Ascending aorta (tissue), 2 donors: ENCODE measurements at regions not wholly inside any gene's neighbourhood (a gene's known extent, or its start where the extent isn't known, plus 50 kb on each side); places are given as distances from the start of the nearest gene placed in this dataset.

Experiments
- DNase-seq, 2 donors: peaks; one replicate each; pipeline ENCODE4 v3.0.0-alpha.2; 2019; ENCODE audit warnings: low spot score in 2 of 2
- H3K27ac ChIP-seq, 2 donors: fragments of 200-600 bp; sonication (generic); one replicate each; pipeline ENCODE4 v1.5.1; 2016 to 2017; ENCODE audit warnings: mild to moderate bottlenecking in 1 of 2
- H3K27me3 ChIP-seq: fragments of 200-600 bp; sonication (generic); one replicate; pipeline ENCODE4 v1.5.1; 2017
- H3K36me3 ChIP-seq, 2 donors: fragments of 200-600 bp; sonication (generic); one replicate each; pipeline ENCODE4 v1.5.1; 2016
- H3K4me1 ChIP-seq, 2 donors: fragments of 200-600 bp; sonication (generic); one replicate each; pipeline ENCODE4 v1.5.1; 2016 to 2017; ENCODE audit warnings: mild to moderate bottlenecking in 1 of 2
- H3K4me3 ChIP-seq, 2 donors: fragments of 200-600 bp; sonication (generic); one replicate each; pipeline ENCODE4 v1.5.1; 2016 to 2017; ENCODE audit warnings: mild to moderate bottlenecking in 1 of 2
- H3K9me3 ChIP-seq, 2 donors: fragments of 200-600 bp; sonication (generic); one replicate each; pipeline ENCODE4 v1.5.1; 2016
- CTCF ChIP-seq, 3 experiments: fragments of 200-600 bp in 2 of 3; fragments of 450-650 bp in 1 of 3; sonication (generic) in 2 of 3; IDR thresholded peaks; one replicate each; pipeline ENCODE4 v1.5.1; 2016 to 2019; ENCODE audit warnings: antibody characterized with exemption in 3 of 3, mild to moderate bottlenecking in 1 of 3, moderate library complexity in 1 of 3
- intact Hi-C: fragments of 100-400 bp; cut with DNase I; formaldehyde crosslinking; loops from one replicate; pipeline ENCODE4 v1.15.1; 2023

- H3K36me3 ChIP-seq, result no peaks in the 10 kb centered on the region
- intact Hi-C loops, result no loop called here
- no peaks in the 10 kb centered on the region for H3K9me3 ChIP-seq
- TF ChIP-seq CTCF (IDR thresholded peaks at IDR 0.05), result no peak
- no peak for DNase-seq
- H3K27ac ChIP-seq, result no peak overlapping the region
- no peaks in the 10 kb centered on the region for H3K4me1 ChIP-seq
- H3K4me3 ChIP-seq, result no peak overlapping the region
- no peaks in the 10 kb centered on the region for H3K27me3 ChIP-seq
Measured at GRCh38 chr7:145082366-145083161, 246.7 kb upstream of the TPK1 start.

- no peak overlapping the region for H3K4me3 ChIP-seq
- intact Hi-C loops, result no loop called here
- no peaks in the 10 kb centered on the region for H3K27me3 ChIP-seq
- no peaks in the 10 kb centered on the region for H3K9me3 ChIP-seq
- no peak for TF ChIP-seq CTCF (IDR thresholded peaks at IDR 0.05)
- H3K36me3 ChIP-seq, result no peaks in the 10 kb centered on the region
- no peak overlapping the region for H3K27ac ChIP-seq
- DNase-seq, result no peak
- H3K4me1 ChIP-seq, result no peaks in the 10 kb centered on the region
Measured at GRCh38 chr7:145065473-145065872, 229.6 kb upstream of the TPK1 start.

- no peaks in the 10 kb centered on the region for H3K27me3 ChIP-seq
- no peak overlapping the region for H3K27ac ChIP-seq
- no peaks in the 10 kb centered on the region for H3K9me3 ChIP-seq
- H3K4me3 ChIP-seq, result no peak overlapping the region
- TF ChIP-seq CTCF (IDR thresholded peaks at IDR 0.05), result no peak
- intact Hi-C loops, result no loop called here
- no peak for DNase-seq
- H3K36me3 ChIP-seq, result no peaks in the 10 kb centered on the region
- no peaks in the 10 kb centered on the region for H3K4me1 ChIP-seq
Measured at GRCh38 chr7:145064114-145064513, 228.3 kb upstream of the TPK1 start.

GRCh38 chr7:145053781-145054180 lies 217.9 kb upstream of the TPK1 start:
- Histone ChIP-seq H3K9me3 (peaks cover 0 to 3% of the 10 kb centered on the region in 2 donors), H3K36me3 (no peaks in the 10 kb centered on the region), H3K27me3 (no peaks in the 10 kb centered on the region), H3K4me3 (no peak overlapping the region), H3K4me1 (no peaks in the 10 kb centered on the region), H3K27ac (no peak overlapping the region)
- DNase-seq, result no peak
- TF ChIP-seq CTCF (IDR thresholded peaks at IDR 0.05), result no peak
- intact Hi-C loops, result no loop called here

- no peaks in the 10 kb centered on the region for H3K36me3 ChIP-seq
- no peak overlapping the region for H3K4me3 ChIP-seq
- H3K27me3 ChIP-seq, result no peaks in the 10 kb centered on the region
- peaks cover 0 to 3% of the 10 kb centered on the region in 2 donors for H3K9me3 ChIP-seq
- no peak for TF ChIP-seq CTCF (IDR thresholded peaks at IDR 0.05)
- no peaks in the 10 kb centered on the region for H3K4me1 ChIP-seq
- H3K27ac ChIP-seq, result no peak overlapping the region
- intact Hi-C loops, result no loop called here
- no peak for DNase-seq
Measured at GRCh38 chr7:145050415-145050814, 214.6 kb upstream of the TPK1 start.
